ENCODE measurements at regions not wholly inside any gene's neighbourhood (a gene's known extent, or its start where the extent isn't known, plus 50 kb on each side); places are given as distances from the start of the nearest gene placed in this dataset.
A peak's percentile ranks its signal among the peaks of the same experiment; 100 is the strongest.

DNA sequence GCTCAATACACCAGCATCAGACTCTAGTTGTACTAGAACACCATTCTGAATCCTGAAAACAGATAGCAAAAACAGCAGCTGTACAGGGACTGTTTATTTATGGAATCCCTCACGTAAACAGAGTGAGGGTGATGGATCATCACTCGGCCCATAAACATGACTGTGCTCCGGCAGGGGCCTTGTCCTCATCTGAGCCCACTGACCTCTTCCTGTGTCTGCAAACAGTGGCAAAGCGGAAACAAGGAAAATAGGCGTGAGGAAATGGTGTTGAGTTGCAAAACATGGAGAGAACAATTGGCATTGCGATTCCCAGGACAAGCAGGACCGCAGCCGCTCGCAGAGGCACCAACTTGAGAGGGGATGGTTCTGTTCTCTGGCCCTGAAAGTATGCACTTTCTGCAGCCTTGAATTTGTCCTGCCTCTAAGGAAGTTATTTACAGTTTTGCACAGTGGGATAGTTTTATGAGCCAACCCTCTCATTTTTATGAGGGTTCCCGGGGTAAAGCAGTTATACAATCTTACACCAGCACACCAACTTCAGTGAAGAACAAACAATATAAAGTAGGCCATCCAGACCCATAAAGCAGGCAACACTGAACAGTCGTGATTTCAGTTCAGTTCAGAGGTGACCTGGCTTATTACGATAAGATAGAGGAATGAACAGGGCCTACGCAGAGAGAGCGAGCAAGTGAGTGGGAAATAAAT is 248.0 kb upstream of the FZD8 start:
- H3K4me3 ChIP-seq (ENCODE audit: low read depth, low read length, poor library complexity, severe bottlenecking) = no peak overlapping the region
- H3K27me3 ChIP-seq (replicated peaks; ENCODE audit: insufficient read depth, low read depth, low read length, poor library complexity) = no peaks in the 10 kb centered on the region
- TF ChIP-seq CTCF (conservative IDR thresholded peaks at IDR 0.05; ENCODE audit: low read depth, low read length) (no peak), EZH2 (IDR thresholded peaks at IDR 0.05; ENCODE audit: borderline replicate concordance, low read depth, low read length, poor library complexity, severe bottlenecking) (no peak)
- H3K36me3 ChIP-seq (ENCODE audit: insufficient read depth, low read length, poor library complexity, severe bottlenecking) = no peaks in the 10 kb centered on the region
- POLR2A ChIA-PET (ENCODE audit: low non-redundant PET) = no interaction called here
- intact Hi-C loops (cut with micrococcal nuclease; ENCODE audit: unreplicated experiment) = loop anchor here (10.0 kb wide), 1 partner anchor 745 kb away; no protein-coding TSS in a partner anchor
- H3K27ac ChIP-seq (ENCODE audit: low read depth, low read length, poor library complexity, severe bottlenecking) = no peak overlapping the region
- BruUV-seq (replicated peaks) = no TSS peak
- H3K4me1 ChIP-seq (ENCODE audit: insufficient read depth, low read length, poor library complexity, severe bottlenecking) = peaks cover 24% of the 10 kb centered on the region
- peak; percentile 71 for DNase-seq (ENCODE audit: low spot score)
- CTCF ChIA-PET = no interaction called here
- H3K9me3 ChIP-seq (ENCODE audit: low read depth, low read length, poor library complexity, severe bottlenecking) = no peaks in the 10 kb centered on the region

DNA sequence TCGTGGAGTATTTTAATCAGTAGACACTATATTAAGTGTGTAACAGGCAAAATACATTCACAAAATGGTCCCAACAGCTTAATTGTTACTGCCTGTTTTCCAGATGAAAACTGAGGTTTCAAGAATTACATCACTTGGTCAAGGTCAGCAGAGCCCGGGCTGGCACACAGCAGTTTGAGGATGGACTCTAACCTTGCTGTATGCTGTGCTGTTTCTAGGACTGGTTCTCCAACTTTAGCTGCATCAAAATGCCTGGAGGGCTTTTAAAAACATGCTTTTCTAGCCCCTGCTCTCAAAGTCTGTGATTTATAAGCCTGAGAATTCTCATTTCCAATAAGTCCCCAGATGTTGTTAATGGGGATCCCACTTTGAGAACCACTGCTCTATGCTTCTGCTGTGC is 247.1 kb upstream of the FZD8 start:
- no peaks in the 10 kb centered on the region for H3K36me3 ChIP-seq (ENCODE audit: insufficient read depth, low read length, poor library complexity, severe bottlenecking)
- H3K4me3 ChIP-seq (ENCODE audit: low read depth, low read length, poor library complexity, severe bottlenecking) = no peak overlapping the region
- TF ChIP-seq EZH2 (IDR thresholded peaks at IDR 0.05; ENCODE audit: borderline replicate concordance, low read depth, low read length, poor library complexity, severe bottlenecking) = no peak
- TF ChIP-seq CTCF (conservative IDR thresholded peaks at IDR 0.05; ENCODE audit: low read depth, low read length) = no peak
- H3K27ac ChIP-seq (ENCODE audit: low read depth, low read length, poor library complexity, severe bottlenecking) = no peak overlapping the region
- POLR2A ChIA-PET (ENCODE audit: low non-redundant PET) = no interaction called here
- no peak for DNase-seq (ENCODE audit: low spot score)
- intact Hi-C loops (cut with micrococcal nuclease; ENCODE audit: unreplicated experiment) = loop anchor here (10.0 kb wide), 1 partner anchor 746 kb away; no protein-coding TSS in a partner anchor
- no peaks in the 10 kb centered on the region for H3K27me3 ChIP-seq (replicated peaks; ENCODE audit: insufficient read depth, low read depth, low read length, poor library complexity)
- no TSS peak for BruUV-seq (replicated peaks)
- no peaks in the 10 kb centered on the region for H3K9me3 ChIP-seq (ENCODE audit: low read depth, low read length, poor library complexity, severe bottlenecking)
- CTCF ChIA-PET = no interaction called here
- peaks cover 33% of the 10 kb centered on the region for H3K4me1 ChIP-seq (ENCODE audit: insufficient read depth, low read length, poor library complexity, severe bottlenecking)

- H3K27ac ChIP-seq (ENCODE audit: low read depth, low read length, poor library complexity, severe bottlenecking) = no peak overlapping the region
- no TSS peak for BruUV-seq (replicated peaks)
- DNase-seq (ENCODE audit: low spot score) = no peak
- POLR2A ChIA-PET (ENCODE audit: low non-redundant PET) = no interaction called here
- intact Hi-C loops (cut with micrococcal nuclease; ENCODE audit: unreplicated experiment) = loop anchor here (10.0 kb wide), 1 partner anchor 746 kb away; no protein-coding TSS in a partner anchor
- no peaks in the 10 kb centered on the region for H3K9me3 ChIP-seq (ENCODE audit: low read depth, low read length, poor library complexity, severe bottlenecking)
- CTCF ChIA-PET = interaction anchor here (0.5 kb wide), 1 partner anchor 251 kb away, joined by 3 read pairs; no protein-coding TSS in a partner anchor
- H3K4me1 ChIP-seq (ENCODE audit: insufficient read depth, low read length, poor library complexity, severe bottlenecking) = peaks cover 40% of the 10 kb centered on the region
- H3K36me3 ChIP-seq (ENCODE audit: insufficient read depth, low read length, poor library complexity, severe bottlenecking) = no peaks in the 10 kb centered on the region
- TF ChIP-seq CTCF (conservative IDR thresholded peaks at IDR 0.05; ENCODE audit: low read depth, low read length) (no peak), EZH2 (IDR thresholded peaks at IDR 0.05; ENCODE audit: borderline replicate concordance, low read depth, low read length, poor library complexity, severe bottlenecking) (no peak)
- H3K4me3 ChIP-seq (ENCODE audit: low read depth, low read length, poor library complexity, severe bottlenecking) = no peak overlapping the region
- no peaks in the 10 kb centered on the region for H3K27me3 ChIP-seq (replicated peaks; ENCODE audit: insufficient read depth, low read depth, low read length, poor library complexity)
These were observed 246.3 kb upstream of the FZD8 start for GRCh38 chr10:35888400-35888799.

Data from A673 (cell line).